IMR-90 (cell line): ENCODE measurements at regions not wholly inside any gene's neighbourhood (a gene's known extent, or its start where the extent isn't known, plus 50 kb on each side); places are given as distances from the start of the nearest gene placed in this dataset.

Experiments used
- ATAC-seq: fragments of 200-7000 bp; cut with Tn5 transposase; 2 replicates; pipeline ENCODE4 v1.9.1; 2020; ENCODE audit warnings: low read depth, mild to moderate bottlenecking, moderate library complexity
- BruUV-seq: library from RNA; stranded (reverse); fragments of 400-500 nt; replicated peaks from 2 replicates; lab custom pipeline; 2021; lab: Mats Ljungman, UMichigan
- CTCF ChIA-PET: fragments of 300-600 bp; formaldehyde crosslinking; extraction: SDS; loops from one replicate; lab custom pipeline; 2021; ENCODE audit warnings: antibody characterized with exemption; lab: Yijun Ruan, JAX
- POLR2A ChIA-PET: fragments of 300-600 bp; sonication (Branson Sonifier 250); formaldehyde crosslinking; loops from one replicate; lab custom pipeline; 2022; ENCODE audit warnings: antibody characterized with exemption; ENCODE audit not compliant: unreplicated experiment; lab: Charles Lee
- DNase-seq: peaks from one replicate; pipeline ENCODE4 v3.0.0; 2013
- H2AFZ ChIP-seq: replicated peaks from 2 replicates; pipeline ENCODE3; 2013; ENCODE audit warnings: low read length, mild to moderate bottlenecking; ENCODE audit not compliant: poor library complexity
- H2AK5ac ChIP-seq: 2 replicates; pipeline ENCODE4 v1.6.1; 2013; ENCODE audit warnings: low read depth, low read length, inconsistent platforms
- H2AK9ac ChIP-seq: replicated peaks from 2 replicates; pipeline ENCODE3; 2013; ENCODE audit warnings: mild to moderate bottlenecking, low read depth, low read length, moderate library complexity; ENCODE audit not compliant: poor library complexity
- H2BK120ac ChIP-seq: 2 replicates; pipeline ENCODE4 v1.6.1; 2013; ENCODE audit warnings: low read depth, low read length, inconsistent platforms
- H2BK15ac ChIP-seq: 3 replicates; pipeline ENCODE4 v1.6.1; 2013; ENCODE audit warnings: low read depth, low read length, inconsistent platforms
- H2BK20ac ChIP-seq: 2 replicates; pipeline ENCODE4 v1.6.1; 2013; ENCODE audit warnings: low read depth, mild to moderate bottlenecking, inconsistent platforms, low read length, moderate library complexity
- H2BK5ac ChIP-seq: 2 replicates; pipeline ENCODE4 v1.6.1; 2013; ENCODE audit warnings: mild to moderate bottlenecking, low read depth, low read length, inconsistent platforms; ENCODE audit not compliant: poor library complexity, severe bottlenecking
- H3K14ac ChIP-seq: replicated peaks from 2 replicates; pipeline ENCODE4 v1.6.1; 2013; ENCODE audit warnings: low read depth, low read length, inconsistent platforms
- H3K18ac ChIP-seq: 2 replicates; pipeline ENCODE4 v1.6.1; 2013; ENCODE audit warnings: low read depth, low read length, control low read depth
- H3K23ac ChIP-seq: 2 replicates; pipeline ENCODE4 v1.6.1; 2013; ENCODE audit warnings: low read depth, low read length, inconsistent platforms
- H3K27ac ChIP-seq: 2 replicates; pipeline ENCODE4 v1.5.1; 2013; ENCODE audit warnings: mild to moderate bottlenecking, control low read depth, low read length; ENCODE audit not compliant: insufficient read depth
- H3K27me3 ChIP-seq: 2 replicates; pipeline ENCODE4 v1.6.1; 2013; ENCODE audit warnings: low read length; ENCODE audit not compliant: control insufficient read depth, insufficient read depth
- H3K36me3 ChIP-seq: 2 replicates; pipeline ENCODE4 v1.6.1; 2013; ENCODE audit warnings: low read length, mixed read lengths; ENCODE audit not compliant: control insufficient read depth, insufficient read depth
- H3K4ac ChIP-seq: 2 replicates; pipeline ENCODE4 v1.6.1; 2013; ENCODE audit warnings: low read depth, low read length, inconsistent platforms
- H3K4me1 ChIP-seq: 2 replicates; pipeline ENCODE4 v1.6.1; 2013; ENCODE audit warnings: low read length, mixed read lengths; ENCODE audit not compliant: control insufficient read depth, insufficient read depth
- H3K4me2 ChIP-seq: 2 replicates; pipeline ENCODE4 v1.6.1; 2013; ENCODE audit warnings: low read depth, mild to moderate bottlenecking, control low read depth, low read length, moderate library complexity
- H3K4me3 ChIP-seq: 2 replicates; pipeline ENCODE4 v1.5.1; 2013; ENCODE audit warnings: low read depth, mild to moderate bottlenecking, control low read depth, low read length, moderate library complexity; ENCODE audit not compliant: insufficient read depth
- H3K56ac ChIP-seq: 2 replicates; pipeline ENCODE4 v1.6.1; 2013; ENCODE audit warnings: low read length, inconsistent platforms; ENCODE audit not compliant: insufficient read depth; ENCODE audit errors: extremely low read depth
- H3K79me1 ChIP-seq, 2 experiments: 2 replicates each; pipeline ENCODE4 v1.6.1; 2013; ENCODE audit warnings: low read length in 2 of 2, inconsistent platforms in 1 of 2, low read depth in 1 of 2
- H3K9ac ChIP-seq: 2 replicates; pipeline ENCODE4 v1.6.1; 2013; ENCODE audit warnings: low read depth, low read length, control low read depth
- H3K9me1 ChIP-seq: 2 replicates; pipeline ENCODE4 v1.6.1; 2013; ENCODE audit warnings: low read length, inconsistent platforms; ENCODE audit not compliant: insufficient read depth
- H3K9me3 ChIP-seq: 2 replicates; pipeline ENCODE4 v1.6.1; 2013; ENCODE audit warnings: low read length; ENCODE audit not compliant: control insufficient read depth, insufficient read depth
- H4K20me1 ChIP-seq: 2 replicates; pipeline ENCODE4 v1.6.1; 2013; ENCODE audit warnings: low read length, inconsistent platforms; ENCODE audit not compliant: insufficient read depth
- H4K5ac ChIP-seq: 2 replicates; pipeline ENCODE4 v1.6.1; 2013; ENCODE audit warnings: mild to moderate bottlenecking, low read depth, low read length, control low read depth
- H4K8ac ChIP-seq, 2 experiments: 2 replicates each; pipeline ENCODE4 v1.6.1; 2013; ENCODE audit warnings: low read depth in 2 of 2, low read length in 2 of 2, control low read depth in 1 of 2, inconsistent platforms in 1 of 2
- H4K91ac ChIP-seq: 2 replicates; pipeline ENCODE4 v1.6.1; 2013; ENCODE audit warnings: low read depth, low read length, inconsistent platforms; ENCODE audit not compliant: insufficient read depth
- BHLHE40 ChIP-seq: fragments of 150-350 bp; IDR thresholded peaks from 2 replicates; pipeline ENCODE4 v1.6.1; 2016; ENCODE audit warnings: mild to moderate bottlenecking, low read depth, low read length
- CHD1 ChIP-seq: IDR thresholded peaks from 2 replicates; pipeline ENCODE4 v1.6.1; 2012; ENCODE audit warnings: low read depth, low read length, improper control_type of control experiment
- MAFK ChIP-seq: IDR thresholded peaks from 2 replicates; pipeline ENCODE4 v1.6.1; 2012; ENCODE audit warnings: low read depth, low read length, improper control_type of control experiment
- NFE2L2 ChIP-seq: fragments of 150-350 bp; IDR thresholded peaks from 2 replicates; pipeline ENCODE4 v1.6.1; 2016; ENCODE audit warnings: low read depth, mild to moderate bottlenecking, low read length
- RCOR1 ChIP-seq: IDR thresholded peaks from 2 replicates; pipeline ENCODE4 v1.6.1; 2012; ENCODE audit warnings: mild to moderate bottlenecking, low read length, improper control_type of control experiment; ENCODE audit not compliant: insufficient replicate concordance
- SMC3 ChIP-seq: fragments of 150-350 bp; IDR thresholded peaks from 2 replicates; pipeline ENCODE4 v1.6.1; 2016; ENCODE audit warnings: low read depth, mild to moderate bottlenecking, antibody characterized with exemption, low read length, moderate library complexity
- USF2 ChIP-seq: fragments of 150-350 bp; IDR thresholded peaks from 2 replicates; pipeline ENCODE4 v1.6.1; 2017; ENCODE audit warnings: mild to moderate bottlenecking, antibody characterized with exemption, low read length, low read depth
- WGBS, 2 experiments: methylation state at CpG; one replicate each; pipeline versions ENCODE4 v1.1.5 to v1.1.7; 2013; ENCODE audit warnings: missing lambda C conversion rate in 2 of 2; ENCODE audit not compliant: insufficient read length in 1 of 2; ENCODE audit errors: extremely low coverage in 2 of 2; 5-methylcytosine and 5-hydroxymethylcytosine counted together
- dilution Hi-C: fragments of 300-500 bp; cut with HindIII; formaldehyde crosslinking; loops from one replicate; pipeline ENCODE4 v1.14.3; 2018; ENCODE audit warnings: low sequenced_read_pairs; ENCODE audit not compliant: unreplicated experiment
- in situ Hi-C: fragments of 300-500 bp; cut with MboI; formaldehyde crosslinking; loops from 3 replicates; pipeline ENCODE4 v1.14.3; 2019; ENCODE audit warnings: low sequenced_read_pairs, inconsistent platforms, mixed read lengths
- intact Hi-C: fragments of 100-400 bp; cut with micrococcal nuclease; formaldehyde crosslinking; loops from 2 replicates; pipeline ENCODE4 v1.10.0; 2022
- TF ChIP-seq, protein P1 (sequence below): conservative IDR thresholded peaks from 2 replicates; pipeline ENCODE4 v1.5.1; 2012; ENCODE audit warnings: mild to moderate bottlenecking, low read depth, low read length, improper control_type of control experiment

- H2BK20ac ChIP-seq, result no peak overlapping the region
- no peak overlapping the region for H4K8ac ChIP-seq
- H2BK15ac ChIP-seq, result no peak overlapping the region
- no peak overlapping the region for H2BK120ac ChIP-seq
- H3K9ac ChIP-seq, result no peak overlapping the region
- no peaks in the 10 kb centered on the region for H3K27me3 ChIP-seq
- no peaks in the 10 kb centered on the region for H3K9me1 ChIP-seq
- no peak overlapping the region for H3K14ac ChIP-seq
- H3K56ac ChIP-seq, result no peak overlapping the region
- H2AFZ ChIP-seq, result no peak overlapping the region
- H4K91ac ChIP-seq, result no peak overlapping the region
- no peak overlapping the region for H2BK5ac ChIP-seq
- WGBS, 2 experiments, result no CpG with 5 or more reads among the region's 5 CpGs
- H3K18ac ChIP-seq, result no peak overlapping the region
- H4K20me1 ChIP-seq, result no peaks in the 10 kb centered on the region
- ChIA-PET CTCF (no interaction called here), POLR2A (no interaction called here)
- DNase-seq (no peak), ATAC-seq (no peak)
- no peak overlapping the region for H3K23ac ChIP-seq
- in situ Hi-C loops, result no loop called here
- H3K79me1 ChIP-seq, result no peaks in the 10 kb centered on the region
- H4K5ac ChIP-seq, result no peak overlapping the region
- H3K4me3 ChIP-seq, result no peak overlapping the region
- no TSS peak for BruUV-seq
- intact Hi-C loops, result no loop called here
- H3K4ac ChIP-seq, result no peak overlapping the region
- no peaks in the 10 kb centered on the region for H3K4me1 ChIP-seq
- H2AK5ac ChIP-seq, result no peak overlapping the region
- H2AK9ac ChIP-seq, result no peak overlapping the region
- no peak for TF ChIP-seq SMC3
- no peak for TF ChIP-seq CHD1
- no peak for TF ChIP-seq NFE2L2
- no peak for TF ChIP-seq USF2
- no peak for TF ChIP-seq MAFK
- TF ChIP-seq BHLHE40, result no peak
- TF ChIP-seq RCOR1, result no peak
- TF ChIP-seq, protein P1, sequence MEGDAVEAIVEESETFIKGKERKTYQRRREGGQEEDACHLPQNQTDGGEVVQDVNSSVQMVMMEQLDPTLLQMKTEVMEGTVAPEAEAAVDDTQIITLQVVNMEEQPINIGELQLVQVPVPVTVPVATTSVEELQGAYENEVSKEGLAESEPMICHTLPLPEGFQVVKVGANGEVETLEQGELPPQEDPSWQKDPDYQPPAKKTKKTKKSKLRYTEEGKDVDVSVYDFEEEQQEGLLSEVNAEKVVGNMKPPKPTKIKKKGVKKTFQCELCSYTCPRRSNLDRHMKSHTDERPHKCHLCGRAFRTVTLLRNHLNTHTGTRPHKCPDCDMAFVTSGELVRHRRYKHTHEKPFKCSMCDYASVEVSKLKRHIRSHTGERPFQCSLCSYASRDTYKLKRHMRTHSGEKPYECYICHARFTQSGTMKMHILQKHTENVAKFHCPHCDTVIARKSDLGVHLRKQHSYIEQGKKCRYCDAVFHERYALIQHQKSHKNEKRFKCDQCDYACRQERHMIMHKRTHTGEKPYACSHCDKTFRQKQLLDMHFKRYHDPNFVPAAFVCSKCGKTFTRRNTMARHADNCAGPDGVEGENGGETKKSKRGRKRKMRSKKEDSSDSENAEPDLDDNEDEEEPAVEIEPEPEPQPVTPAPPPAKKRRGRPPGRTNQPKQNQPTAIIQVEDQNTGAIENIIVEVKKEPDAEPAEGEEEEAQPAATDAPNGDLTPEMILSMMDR, result no peak
- H3K4me2 ChIP-seq, result no peak overlapping the region
- dilution Hi-C loops, result no loop called here
- H3K27ac ChIP-seq, result no peak overlapping the region
- no peaks in the 10 kb centered on the region for H3K36me3 ChIP-seq
- H3K9me3 ChIP-seq, result no peaks in the 10 kb centered on the region
These were observed 140.1 kb upstream of the TMEM108 start for GRCh38 chr3:132898141-132898540.
